Kidney epithelial cell (primary cell): ENCODE measurements at regions not wholly inside any gene's neighbourhood (a gene's known extent, or its start where the extent isn't known, plus 50 kb on each side); places are given as distances from the start of the nearest gene placed in this dataset.

Experiments
- DNase-seq: peaks from one replicate; pipeline ENCODE4 v3.0.0-alpha.2; 2010; ENCODE audit warnings: low read depth
- H3K27me3 ChIP-seq: 2 replicates; pipeline ENCODE4 v1.6.0; 2011; ENCODE audit warnings: low read length; ENCODE audit not compliant: control insufficient read depth, insufficient read depth
- H3K36me3 ChIP-seq: 2 replicates; pipeline ENCODE4 v1.5.1; 2011; ENCODE audit warnings: low read length; ENCODE audit not compliant: control insufficient read depth, insufficient read depth
- H3K4me3 ChIP-seq: 2 replicates; pipeline ENCODE4 v1.5.1; 2011; ENCODE audit warnings: low read depth, mild to moderate bottlenecking, control low read depth, low read length
- CTCF ChIP-seq: IDR thresholded peaks from 2 replicates; pipeline ENCODE4 v1.5.1; 2011; ENCODE audit warnings: mild to moderate bottlenecking, moderate library complexity, low read length, control low read depth, inconsistent platforms; ENCODE audit not compliant: insufficient read depth, poor library complexity, severe bottlenecking

GRCh38 chr5:24788829-24789514 lies 144.2 kb upstream of the CDH10 start:
- no peak overlapping the region for H3K4me3 ChIP-seq
- H3K27me3 ChIP-seq = no peaks in the 10 kb centered on the region
- peak; percentile 42 for DNase-seq
- no peak for TF ChIP-seq CTCF
- no peaks in the 10 kb centered on the region for H3K36me3 ChIP-seq

DNA sequence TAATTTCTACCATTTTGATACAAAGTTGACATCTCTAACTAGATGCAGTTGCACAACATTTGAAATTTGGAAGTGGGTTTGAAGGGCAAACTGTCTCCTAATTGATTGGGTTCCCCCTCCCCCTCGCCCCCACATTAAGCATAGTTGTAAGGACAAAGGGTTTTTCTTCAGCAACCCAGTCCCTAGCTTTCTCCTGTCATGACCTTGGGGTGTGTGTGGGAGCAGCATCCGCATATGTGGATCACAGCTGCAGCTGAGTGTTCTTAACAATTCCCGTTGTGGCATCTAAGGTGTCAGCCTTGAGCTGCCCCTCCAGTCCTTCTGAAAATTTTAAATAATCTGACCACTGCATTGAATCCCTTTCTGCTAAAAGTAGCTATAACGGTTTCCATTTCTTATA lies 141.3 kb upstream of the CDH10 start:
- DNase-seq = no peak
- Histone ChIP-seq H3K4me3 (no peak overlapping the region), H3K27me3 (no peaks in the 10 kb centered on the region), H3K36me3 (no peaks in the 10 kb centered on the region)
- no peak for TF ChIP-seq CTCF

- Histone ChIP-seq H3K36me3 (no peaks in the 10 kb centered on the region), H3K27me3 (no peaks in the 10 kb centered on the region), H3K4me3 (no peak overlapping the region)
- no peak for DNase-seq
- no peak for TF ChIP-seq CTCF
Observed at GRCh38 chr5:24783596-24783995, 138.8 kb upstream of the CDH10 start.

DNA sequence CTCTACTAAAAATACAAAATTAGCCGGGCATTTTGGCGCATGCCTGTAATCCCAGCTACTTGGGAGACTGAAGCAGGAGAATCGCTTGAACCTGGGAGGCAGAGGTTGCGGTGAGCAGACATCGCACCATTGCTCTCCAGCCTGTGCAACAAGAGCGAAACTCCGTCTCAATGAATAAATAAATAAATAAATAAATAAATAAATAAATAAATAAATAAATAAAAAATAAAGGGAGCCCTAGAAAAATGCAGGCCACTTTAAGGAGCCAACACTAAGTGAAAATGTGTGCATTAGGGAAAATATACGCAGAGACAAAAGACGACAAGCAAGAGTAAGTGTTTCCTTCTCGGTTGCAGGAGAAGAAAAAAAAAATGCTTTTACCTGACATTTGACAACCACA lies 132.6 kb upstream of the CDH10 start:
- Histone ChIP-seq H3K4me3 (no peak overlapping the region), H3K27me3 (no peaks in the 10 kb centered on the region), H3K36me3 (no peaks in the 10 kb centered on the region)
- TF ChIP-seq CTCF = no peak
- no peak for DNase-seq

GRCh38 chr5:24773261-24773660 lies 128.5 kb upstream of the CDH10 start:
- Histone ChIP-seq H3K4me3 (no peak overlapping the region), H3K27me3 (no peaks in the 10 kb centered on the region), H3K36me3 (no peaks in the 10 kb centered on the region)
- TF ChIP-seq CTCF = no peak
- DNase-seq = peak; percentile 5

DNA sequence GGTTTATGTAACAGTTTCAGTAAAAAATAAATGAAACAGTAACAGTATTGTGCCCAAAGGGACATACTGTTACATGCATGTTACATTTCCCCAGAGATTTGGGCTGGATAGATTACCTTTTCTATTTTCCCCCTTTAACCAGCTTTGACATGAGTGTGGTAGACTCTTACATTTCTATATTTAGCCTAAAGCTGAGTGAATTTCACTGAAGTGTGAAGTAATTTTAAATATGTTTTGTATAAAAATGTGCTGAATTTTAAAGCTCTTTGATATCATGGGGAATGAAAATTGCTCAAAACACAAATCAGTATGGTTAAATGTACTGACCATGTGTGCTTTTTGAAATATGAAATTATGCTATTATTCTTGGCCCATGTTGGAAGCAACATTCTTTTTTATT lies 122.3 kb upstream of the CDH10 start:
- DNase-seq = no peak
- no peak overlapping the region for H3K4me3 ChIP-seq
- no peak for TF ChIP-seq CTCF

More for the DNA sequence above, 122.3 kb upstream of the CDH10 start:
- H3K36me3 ChIP-seq = no peaks in the 10 kb centered on the region
- no peaks in the 10 kb centered on the region for H3K27me3 ChIP-seq
